ENCODE measurements at regions not wholly inside any gene's neighbourhood (a gene's known extent, or its start where the extent isn't known, plus 50 kb on each side); places are given as distances from the start of the nearest gene placed in this dataset.

GRCh38 chr14:48504921-48505320, 829.5 kb upstream of the MDGA2 start:
- in situ Hi-C loops (cut with HindIII; ENCODE audit: low sequenced_read_pairs), result no loop called here

DNA sequence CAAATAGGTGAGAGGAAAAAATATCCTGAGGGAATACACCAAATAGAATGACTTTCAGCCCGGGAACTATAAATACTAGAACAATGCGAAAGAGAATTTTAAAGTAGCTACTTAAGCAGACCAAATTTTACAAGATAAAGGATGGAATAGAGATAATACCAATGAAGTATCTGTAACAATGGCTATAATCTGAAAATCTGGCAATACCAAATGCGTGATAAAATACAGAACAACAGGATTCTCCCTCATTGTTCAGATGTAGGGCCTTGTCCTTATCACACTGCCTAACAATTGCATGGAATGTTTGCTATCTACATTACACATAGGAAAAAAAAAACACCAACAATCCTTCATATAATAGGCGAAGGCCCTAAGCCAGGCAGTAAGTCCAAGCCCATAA, 815.4 kb upstream of the MDGA2 start:
- in situ Hi-C loops (cut with HindIII; ENCODE audit: low sequenced_read_pairs), result no loop called here

- in situ Hi-C loops (cut with HindIII; ENCODE audit: low sequenced_read_pairs), result no loop called here
Observed at GRCh38 chr14:48473944-48474343, 798.5 kb upstream of the MDGA2 start.

- in situ Hi-C loops (cut with HindIII; ENCODE audit: low sequenced_read_pairs), result no loop called here
Observed at GRCh38 chr14:48456051-48456450, 780.6 kb upstream of the MDGA2 start.

DNA sequence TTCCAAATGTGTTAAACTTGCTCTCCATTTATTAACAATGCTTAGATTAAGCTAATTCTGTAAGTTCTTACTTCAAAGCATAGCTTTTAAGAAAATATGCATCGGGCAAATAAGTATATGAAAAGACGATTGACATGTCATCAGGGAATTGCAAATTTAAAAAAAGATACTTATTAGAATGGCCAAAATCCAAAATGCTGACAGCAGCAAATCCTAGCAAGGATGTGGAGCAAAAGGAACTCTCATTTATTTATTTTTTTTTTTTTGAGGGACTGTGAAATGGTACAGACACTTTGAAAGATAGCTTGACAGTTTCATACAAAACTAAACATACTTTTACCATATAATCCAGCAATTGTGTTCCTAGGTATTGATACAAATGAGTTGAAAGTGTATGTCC, 779.5 kb upstream of the MDGA2 start:
- in situ Hi-C loops (cut with HindIII; ENCODE audit: low sequenced_read_pairs), result no loop called here

- in situ Hi-C loops (cut with HindIII; ENCODE audit: low sequenced_read_pairs), result no loop called here
Observed at GRCh38 chr14:48452437-48452995, 777.1 kb upstream of the MDGA2 start.

DNA sequence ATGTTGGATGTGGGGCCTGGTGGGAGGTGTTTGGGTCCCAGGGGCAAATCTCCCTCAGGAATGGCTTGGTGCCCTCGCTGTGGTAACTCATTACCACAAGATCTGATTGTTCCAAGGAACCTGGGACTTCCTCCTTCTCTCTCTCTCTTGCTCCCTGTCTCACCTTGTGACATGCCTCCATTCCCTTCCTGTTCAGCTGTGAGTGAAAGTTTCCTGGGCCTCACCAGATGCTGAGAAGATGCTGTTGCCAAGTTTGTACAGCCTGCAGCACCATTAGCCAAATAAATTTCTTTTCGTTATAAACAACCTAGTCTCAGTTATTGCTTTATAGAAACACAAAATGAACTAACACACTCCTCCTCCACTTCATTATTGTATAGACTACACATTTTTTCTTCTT, 759.8 kb upstream of the MDGA2 start:
- in situ Hi-C loops (cut with HindIII; ENCODE audit: low sequenced_read_pairs), result no loop called here

DNA sequence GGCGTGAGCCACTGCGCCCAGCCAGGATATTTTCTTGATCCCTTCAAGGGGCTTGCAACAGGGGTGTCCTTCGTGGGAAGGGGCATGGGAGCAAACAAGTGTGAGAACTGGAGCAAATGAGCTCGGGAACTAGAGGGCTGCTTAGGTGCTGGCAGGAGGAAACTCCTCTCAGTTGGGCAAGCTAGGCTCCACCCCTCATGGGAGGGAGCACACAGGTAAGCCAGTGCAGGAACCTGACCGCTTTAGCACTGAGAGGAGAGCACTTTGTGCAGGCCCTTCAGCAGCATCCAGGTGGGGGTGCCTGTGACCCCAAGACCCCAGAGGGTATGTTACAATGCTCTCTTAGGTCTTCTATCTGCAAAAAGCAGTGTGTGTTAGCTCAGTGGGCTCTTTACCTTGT, 755.4 kb upstream of the MDGA2 start:
- in situ Hi-C loops (cut with HindIII; ENCODE audit: low sequenced_read_pairs), result no loop called here

DNA sequence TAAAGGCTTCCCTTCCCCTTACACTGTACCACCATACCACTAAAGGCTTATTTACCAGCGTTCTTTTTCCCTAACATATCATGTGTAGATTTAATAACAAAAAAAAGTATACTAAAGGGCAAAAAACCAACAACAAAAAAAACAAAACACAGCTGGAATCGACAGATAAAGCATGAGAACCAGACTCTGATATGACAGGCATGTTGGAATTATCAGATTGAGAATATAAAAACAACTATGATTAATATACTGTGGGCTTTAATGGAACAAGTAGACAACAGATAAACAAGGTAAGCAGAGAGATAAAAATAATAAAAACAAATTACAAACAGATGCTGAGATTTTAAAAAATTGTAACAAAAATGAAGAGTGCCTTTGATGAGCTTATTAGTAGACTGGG, 754.1 kb upstream of the MDGA2 start:
- in situ Hi-C loops (cut with HindIII; ENCODE audit: low sequenced_read_pairs), result no loop called here

DNA sequence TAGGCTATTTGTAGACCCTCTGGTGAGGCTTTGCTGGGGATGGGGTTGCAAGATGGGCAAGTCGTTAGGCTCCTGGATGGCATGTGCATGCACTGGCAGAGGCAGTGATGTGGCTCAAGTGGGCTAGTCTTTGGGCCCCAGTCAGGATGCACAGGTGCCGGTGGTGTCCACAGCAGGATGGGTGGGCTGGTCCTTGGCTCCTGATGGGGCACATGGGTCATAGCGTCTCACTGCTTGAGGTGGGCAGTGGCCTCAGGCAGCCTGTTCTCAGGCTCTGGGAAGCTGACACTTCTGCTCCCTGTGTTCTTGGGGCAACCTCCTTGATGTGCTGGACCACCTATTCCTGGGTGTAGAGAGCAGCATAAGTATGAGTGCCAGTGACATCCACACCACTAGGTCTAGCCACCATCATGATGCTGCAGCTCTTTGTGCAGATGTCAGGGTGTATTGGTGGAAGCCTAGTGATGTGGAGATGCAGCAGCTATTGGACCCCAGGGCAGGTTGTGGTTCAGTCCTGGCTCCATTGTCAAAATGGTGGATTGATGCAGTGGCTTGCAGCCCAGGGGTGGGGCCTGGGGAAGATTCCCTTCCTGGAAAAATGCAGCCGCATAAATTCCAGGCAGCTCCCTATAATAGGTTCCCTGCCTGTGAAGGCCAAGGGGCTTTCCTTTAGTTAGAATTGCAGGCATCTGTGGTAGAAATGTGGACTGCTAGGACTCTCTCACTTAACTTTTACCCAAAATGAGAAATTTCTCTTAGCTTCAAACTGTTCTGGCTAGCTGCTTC, 742.5 kb upstream of the MDGA2 start:
- in situ Hi-C loops (cut with HindIII; ENCODE audit: low sequenced_read_pairs), result no loop called here

DNA sequence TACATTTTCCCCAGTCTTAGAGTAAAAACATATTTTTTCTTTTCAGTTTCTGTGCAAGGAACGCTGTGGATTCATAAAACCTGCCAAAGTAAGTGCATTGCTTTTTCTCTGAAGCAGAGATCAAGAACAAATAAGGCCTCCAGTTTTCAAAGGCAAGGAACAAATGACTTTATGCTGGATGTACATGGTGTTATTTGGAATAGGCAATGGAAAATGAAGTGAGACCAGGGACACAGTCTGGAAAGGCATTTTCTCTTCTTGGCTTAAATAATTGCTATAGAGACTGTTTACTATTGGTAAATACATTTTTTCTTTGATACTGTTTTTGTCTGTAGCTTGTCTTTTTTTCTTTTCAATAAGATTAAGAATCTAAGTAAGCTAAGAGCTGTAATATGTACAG, 725.9 kb upstream of the MDGA2 start:
- in situ Hi-C loops (cut with HindIII; ENCODE audit: low sequenced_read_pairs), result no loop called here

- in situ Hi-C loops (cut with HindIII; ENCODE audit: low sequenced_read_pairs), result no loop called here
Observed at GRCh38 chr14:48398675-48399282, 723.4 kb upstream of the MDGA2 start.

GRCh38 chr14:48391661-48392060, 716.3 kb upstream of the MDGA2 start:
- in situ Hi-C loops (cut with HindIII; ENCODE audit: low sequenced_read_pairs), result no loop called here

DNA sequence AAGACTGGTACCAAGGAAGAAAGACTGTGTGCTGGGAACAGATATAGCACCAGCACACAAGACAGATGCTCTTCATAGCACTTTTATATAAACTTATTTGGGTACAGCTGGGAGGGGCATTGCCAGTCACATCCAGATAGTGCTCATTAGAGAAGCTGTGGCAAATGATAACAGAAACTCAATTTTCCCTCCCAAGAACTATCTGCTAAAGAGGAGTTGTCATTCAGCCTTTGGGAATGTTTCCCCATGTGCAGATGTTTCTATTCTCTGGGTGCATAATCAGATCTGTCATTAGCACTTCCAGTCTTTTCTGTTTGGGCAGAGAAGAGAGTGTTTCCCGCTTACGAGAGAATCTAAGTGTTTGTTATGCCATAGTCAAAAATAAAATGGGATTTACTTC, 714.9 kb upstream of the MDGA2 start:
- in situ Hi-C loops (cut with HindIII; ENCODE audit: low sequenced_read_pairs), result no loop called here

- in situ Hi-C loops (cut with HindIII; ENCODE audit: low sequenced_read_pairs), result no loop called here
Observed at GRCh38 chr14:48384821-48385220, 709.4 kb upstream of the MDGA2 start.

GRCh38 chr14:48382961-48383360, 707.6 kb upstream of the MDGA2 start:
- in situ Hi-C loops (cut with HindIII; ENCODE audit: low sequenced_read_pairs), result no loop called here

GRCh38 chr14:48378541-48378940, 703.1 kb upstream of the MDGA2 start:
- in situ Hi-C loops (cut with HindIII; ENCODE audit: low sequenced_read_pairs), result no loop called here

DNA sequence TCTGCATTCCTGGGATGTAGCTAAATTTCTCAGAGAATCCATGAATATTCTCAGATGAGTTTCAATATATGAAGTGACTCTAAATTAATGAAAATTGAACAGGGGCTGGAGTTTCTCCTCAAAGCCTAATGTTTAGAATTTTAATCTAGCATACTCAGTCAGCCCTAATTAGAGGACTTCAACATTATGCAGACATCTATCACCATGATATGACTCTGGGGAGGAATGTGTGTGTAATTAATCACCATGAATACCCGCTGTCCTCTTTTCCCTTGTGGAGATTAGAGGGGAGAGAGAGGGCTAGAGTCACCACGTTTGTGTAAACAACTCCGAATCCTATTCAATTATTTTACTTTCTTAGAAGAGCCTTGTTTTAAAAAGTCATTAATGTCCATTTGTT, 698.6 kb upstream of the MDGA2 start:
- in situ Hi-C loops (cut with HindIII; ENCODE audit: low sequenced_read_pairs), result no loop called here

DNA sequence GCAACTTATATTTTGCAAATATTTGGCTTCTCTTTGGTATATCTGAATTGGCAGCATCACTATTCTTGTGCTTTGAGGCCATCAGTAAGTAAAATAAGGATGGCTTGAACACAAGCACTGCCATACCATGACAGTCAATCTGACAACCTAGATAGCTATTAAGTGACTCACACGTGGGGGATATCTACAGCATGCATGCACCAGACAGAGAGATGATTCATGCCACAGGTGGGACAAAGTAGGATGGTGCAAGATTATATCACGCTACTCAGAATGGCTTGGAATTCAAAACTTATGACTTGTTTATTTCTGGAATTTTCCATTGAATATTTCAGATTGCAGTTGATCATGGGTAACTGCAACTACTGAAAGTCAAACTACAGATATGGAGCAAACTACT, 675.6 kb upstream of the MDGA2 start:
- in situ Hi-C loops (cut with HindIII; ENCODE audit: low sequenced_read_pairs), result no loop called here

DNA sequence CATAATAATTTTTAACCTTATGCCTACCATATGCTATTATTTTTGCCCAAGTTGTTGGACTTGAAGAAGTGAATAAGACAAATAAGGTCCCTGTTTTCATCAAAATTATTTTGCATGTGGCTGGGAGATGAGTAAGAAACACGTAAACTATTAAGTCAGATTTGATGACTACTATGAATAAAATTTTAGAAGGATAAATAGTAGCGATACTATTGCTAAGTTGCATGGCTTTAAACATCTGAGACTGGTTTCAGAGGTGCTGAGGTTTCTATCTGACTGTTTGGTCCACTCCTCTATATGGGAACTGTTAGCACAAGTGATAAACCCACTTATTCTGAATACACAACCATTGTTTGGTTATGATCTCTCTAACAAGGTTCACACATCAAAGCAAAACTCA, 674.3 kb upstream of the MDGA2 start:
- in situ Hi-C loops (cut with HindIII; ENCODE audit: low sequenced_read_pairs), result no loop called here

GRCh38 chr14:48341069-48341468, 665.7 kb upstream of the MDGA2 start:
- in situ Hi-C loops (cut with HindIII; ENCODE audit: low sequenced_read_pairs), result no loop called here

GRCh38 chr14:48333221-48333920, 658.0 kb upstream of the MDGA2 start:
- in situ Hi-C loops (cut with HindIII; ENCODE audit: low sequenced_read_pairs), result no loop called here
